ENCODE measurements at regions not wholly inside any gene's neighbourhood (a gene's known extent, or its start where the extent isn't known, plus 50 kb on each side); places are given as distances from the start of the nearest gene placed in this dataset.

- no peak overlapping the region for H3K27ac ChIP-seq
- no peak for TF ChIP-seq POLR2A (IDR thresholded peaks at IDR 0.05)
- no peak for TF ChIP-seq CTCF (IDR thresholded peaks at IDR 0.05 in 4 of 5, conservative IDR thresholded peaks at IDR 0.05 in 1 of 5)
- no peak for ATAC-seq
- H3K4me1 ChIP-seq: no peaks in the 10 kb centered on the region
- H3K9me3 ChIP-seq: no peaks in the 10 kb centered on the region
- H3K27me3 ChIP-seq: no peaks in the 10 kb centered on the region
- no peak overlapping the region for H3K4me3 ChIP-seq
- intact Hi-C loops (cut with DNase I; ENCODE audit: low total_unique reads) (no loop called here), in situ Hi-C loops (cut with MboI; ENCODE audit: low sequenced_read_pairs in 4 of 4) (no loop called here)
- no peaks in the 10 kb centered on the region for H3K36me3 ChIP-seq
- no peak for DNase-seq
Measured at GRCh38 chr18:45528712-45529336, 86.5 kb upstream of the SLC14A2 start.

GRCh38 chr18:45538444-45538843, 76.8 kb upstream of the SLC14A2 start:
- intact Hi-C loops (cut with DNase I; ENCODE audit: low total_unique reads): no loop called here
- TF ChIP-seq POLR2A (IDR thresholded peaks at IDR 0.05): no peak
- no peak for TF ChIP-seq CTCF (IDR thresholded peaks at IDR 0.05 in 4 of 5, conservative IDR thresholded peaks at IDR 0.05 in 1 of 5)
- Histone ChIP-seq H3K4me3 (no peak overlapping the region), H3K27ac (no peak overlapping the region), H3K9me3 (no peaks in the 10 kb centered on the region), H3K36me3 (no peaks in the 10 kb centered on the region), H3K27me3 (no peaks in the 10 kb centered on the region), H3K4me1 (no peaks in the 10 kb centered on the region)
- in situ Hi-C loops (cut with MboI; ENCODE audit: low sequenced_read_pairs in 4 of 4): no loop called here
- no peak for ATAC-seq
- no peak for DNase-seq

- TF ChIP-seq CTCF (IDR thresholded peaks at IDR 0.05 in 4 of 5, conservative IDR thresholded peaks at IDR 0.05 in 1 of 5): no peak
- intact Hi-C loops (cut with DNase I; ENCODE audit: low total_unique reads): no loop called here
- in situ Hi-C loops (cut with MboI; ENCODE audit: low sequenced_read_pairs in 4 of 4): no loop called here
- Histone ChIP-seq H3K36me3 (no peaks in the 10 kb centered on the region), H3K9me3 (no peaks in the 10 kb centered on the region), H3K27me3 (no peaks in the 10 kb centered on the region), H3K4me3 (no peak overlapping the region), H3K27ac (no peak overlapping the region), H3K4me1 (no peaks in the 10 kb centered on the region)
- DNase-seq: no peak
- ATAC-seq: no peak
Measured at GRCh38 chr18:45539491-45539891, 75.8 kb upstream of the SLC14A2 start.

GRCh38 chr18:45540125-45540524, 75.2 kb upstream of the SLC14A2 start:
- Histone ChIP-seq H3K36me3 (no peaks in the 10 kb centered on the region), H3K27ac (no peak overlapping the region), H3K4me1 (no peaks in the 10 kb centered on the region), H3K9me3 (no peaks in the 10 kb centered on the region), H3K27me3 (no peaks in the 10 kb centered on the region), H3K4me3 (no peak overlapping the region)
- intact Hi-C loops (cut with DNase I; ENCODE audit: low total_unique reads) (no loop called here), in situ Hi-C loops (cut with MboI; ENCODE audit: low sequenced_read_pairs in 4 of 4) (no loop called here)
- TF ChIP-seq CTCF (IDR thresholded peaks at IDR 0.05 in 4 of 5, conservative IDR thresholded peaks at IDR 0.05 in 1 of 5) (no peak), POLR2A (IDR thresholded peaks at IDR 0.05) (no peak)
- no peak for ATAC-seq
- no peak for DNase-seq

GRCh38 chr18:45541421-45541820, 73.9 kb upstream of the SLC14A2 start:
- H3K9me3 ChIP-seq: no peaks in the 10 kb centered on the region

More at GRCh38 chr18:45541421-45541820, 73.9 kb upstream of the SLC14A2 start:
- no peaks in the 10 kb centered on the region for H3K27me3 ChIP-seq
- no peak overlapping the region for H3K4me3 ChIP-seq
- intact Hi-C loops (cut with DNase I; ENCODE audit: low total_unique reads) (no loop called here), in situ Hi-C loops (cut with MboI; ENCODE audit: low sequenced_read_pairs in 4 of 4) (no loop called here)
- ATAC-seq: no peak
- no peak for TF ChIP-seq CTCF (IDR thresholded peaks at IDR 0.05 in 4 of 5, conservative IDR thresholded peaks at IDR 0.05 in 1 of 5)
- H3K27ac ChIP-seq: no peak overlapping the region
- no peaks in the 10 kb centered on the region for H3K4me1 ChIP-seq
- H3K36me3 ChIP-seq: no peaks in the 10 kb centered on the region
- no peak for DNase-seq
